ENCODE measurements at regions not wholly inside any gene's neighbourhood (a gene's known extent, or its start where the extent isn't known, plus 50 kb on each side); places are given as distances from the start of the nearest gene placed in this dataset.
A peak's percentile ranks its signal among the peaks of the same experiment; 100 is the strongest.
"Not testable (repeated sequence)": the region's sequence is repeated elsewhere in the genome, so short reads cannot be mapped to it uniquely, and the experiment has no call there.

GRCh38 chrX:46151332-46151731 lies 393.9 kb downstream of the ZNF674 start:
- not testable (repeated sequence) for DNase-seq

DNA sequence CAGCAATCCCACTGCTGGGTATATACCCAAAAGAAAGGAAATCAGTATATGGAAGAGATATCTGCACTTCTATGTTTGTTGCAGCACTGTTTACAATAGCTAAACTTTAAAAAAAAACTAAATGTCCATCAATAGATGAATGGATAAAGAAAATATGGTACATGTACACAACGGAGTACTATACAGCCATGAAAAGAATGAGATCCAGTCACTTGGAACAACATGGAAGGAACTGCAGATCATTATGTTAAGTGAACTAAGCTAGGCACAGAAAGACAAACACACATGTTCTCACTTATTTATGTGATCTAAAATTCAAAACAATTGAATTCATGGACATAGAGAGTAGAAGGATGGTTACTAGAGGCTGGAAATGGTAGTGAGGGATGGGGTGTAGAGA lies 400.7 kb downstream of the ZNF674 start:
- no peak for DNase-seq

- no peak for DNase-seq
Measured at GRCh38 chrX:46140272-46140671, 404.9 kb downstream of the ZNF674 start.

DNA sequence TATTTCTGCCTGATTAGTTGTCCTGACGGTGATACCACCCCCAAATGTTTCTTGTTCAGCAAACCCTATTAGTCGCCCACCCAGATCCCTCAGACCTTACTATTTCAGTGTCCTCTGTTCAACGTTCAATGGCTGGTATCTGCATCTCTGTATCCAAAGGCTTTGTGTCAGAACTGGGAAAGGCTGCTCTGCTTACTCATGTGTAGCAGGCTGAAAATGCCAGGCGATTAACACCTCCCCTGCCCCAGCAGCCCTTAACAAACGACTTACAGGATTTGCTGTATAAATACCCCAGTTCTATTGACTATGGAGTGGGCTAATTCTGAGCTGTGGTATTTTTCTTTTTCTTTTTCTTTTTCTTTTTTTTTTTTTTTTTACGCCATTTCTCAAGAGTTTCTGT lies 415.0 kb downstream of the ZNF674 start:
- no peak for DNase-seq

- peak; percentile 15 for DNase-seq
Measured at GRCh38 chrX:46125111-46125510, 420.1 kb downstream of the ZNF674 start.

GRCh38 chrX:46117234-46117633 lies 428.0 kb downstream of the ZNF674 start:
- no peak for DNase-seq

- DNase-seq: not testable (repeated sequence)
Measured at GRCh38 chrX:46087310-46087709, 457.9 kb downstream of the ZNF674 start.

GRCh38 chrX:46080121-46080520 lies 465.1 kb downstream of the ZNF674 start:
- not testable (repeated sequence) for DNase-seq

- DNase-seq: no peak
Measured at GRCh38 chrX:46072791-46073190, 472.4 kb downstream of the ZNF674 start.

DNA sequence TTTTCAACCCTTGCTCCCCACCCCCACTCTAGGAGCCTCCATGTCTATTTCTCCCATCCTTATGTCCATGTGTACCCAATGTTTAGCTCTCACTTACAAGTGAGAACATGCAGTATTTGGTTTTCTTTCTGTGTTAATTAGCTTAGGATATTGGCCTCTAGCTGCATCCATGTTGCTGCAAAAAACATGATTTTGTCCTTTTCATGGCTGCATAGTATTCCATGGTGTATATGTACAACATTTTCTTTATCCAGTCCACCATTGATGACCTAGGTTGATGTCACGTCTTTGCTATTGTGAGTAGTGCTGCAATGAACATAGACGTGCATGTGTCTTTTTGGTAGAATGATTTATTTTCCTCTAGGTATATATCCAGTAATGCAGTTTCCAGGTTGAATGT lies 472.8 kb downstream of the ZNF674 start:
- no peak for DNase-seq

DNA sequence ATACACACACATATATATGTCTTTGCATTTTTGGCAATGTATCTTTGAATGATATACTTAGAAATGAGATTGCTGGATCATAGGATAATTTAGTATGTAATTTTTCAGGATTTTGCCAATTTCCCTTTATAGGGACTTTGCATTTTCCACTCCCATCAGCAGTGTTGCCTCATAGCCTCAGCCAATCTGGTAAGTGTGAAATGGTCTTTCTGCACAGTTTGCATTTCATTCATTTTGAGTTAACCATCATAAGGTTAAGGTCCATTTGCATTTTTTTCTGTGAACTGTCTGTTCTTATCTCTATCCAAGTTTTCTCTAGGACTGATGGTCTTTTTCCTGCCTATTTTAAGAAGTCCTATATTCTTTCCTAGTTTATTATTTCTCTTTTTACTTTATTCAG lies 474.8 kb downstream of the ZNF674 start:
- DNase-seq: no peak

- DNase-seq: no peak
Measured at GRCh38 chrX:46059316-46059715, 485.9 kb downstream of the ZNF674 start.

GRCh38 chrX:46044486-46044885 lies 500.7 kb downstream of the ZNF674 start:
- no peak for DNase-seq

GRCh38 chrX:46040001-46040400 lies 505.2 kb downstream of the ZNF674 start:
- DNase-seq: no peak

DNA sequence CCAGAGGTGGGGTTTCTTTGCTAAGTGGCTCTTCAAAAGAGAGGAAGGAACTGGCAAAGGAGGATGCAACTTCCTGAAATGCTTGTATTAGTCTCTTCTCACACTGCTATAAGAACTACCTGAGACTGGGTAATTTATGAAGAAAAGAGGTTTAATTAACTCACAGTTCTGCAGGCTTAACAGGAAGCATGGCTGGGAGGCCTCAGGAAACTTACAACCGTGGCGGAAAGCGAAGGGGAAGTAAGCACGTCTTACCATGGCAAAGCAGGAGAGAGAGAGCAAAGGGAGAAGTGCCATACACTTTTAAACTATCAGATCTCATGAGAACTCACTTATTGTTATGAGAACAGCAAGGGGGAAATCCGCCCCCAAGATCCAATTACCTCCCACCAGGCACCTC lies 505.7 kb downstream of the ZNF674 start:
- DNase-seq: no peak

GRCh38 chrX:46036508-46036907 lies 508.7 kb downstream of the ZNF674 start:
- DNase-seq: peak; percentile 34

- no peak for DNase-seq
Measured at GRCh38 chrX:46034868-46035267, 510.4 kb downstream of the ZNF674 start.

DNA sequence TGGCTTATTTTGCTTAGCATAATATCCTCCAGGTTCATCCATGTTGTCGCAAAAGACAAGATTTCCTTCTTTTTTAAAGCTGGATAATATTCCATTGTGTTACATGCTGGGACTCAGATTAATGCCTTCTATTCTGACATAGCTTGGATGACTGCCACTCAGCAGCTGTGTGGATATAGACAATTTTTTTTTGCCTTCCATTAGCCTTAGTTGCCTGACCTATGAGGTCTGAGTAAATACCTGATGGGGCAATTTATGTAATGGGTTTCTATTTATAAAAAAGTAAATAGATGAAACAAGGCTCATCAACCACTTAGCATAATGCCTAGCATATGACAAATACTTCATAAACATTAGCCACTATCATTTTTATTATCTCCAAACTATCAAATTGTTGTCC lies 515.4 kb downstream of the ZNF674 start:
- peak; percentile 1 for DNase-seq

GRCh38 chrX:46016296-46016695 lies 528.9 kb downstream of the ZNF674 start:
- no peak for DNase-seq

GRCh38 chrX:46015653-46016052 lies 529.6 kb downstream of the ZNF674 start:
- no peak for DNase-seq

GRCh38 chrX:45992402-45993123 lies 552.7 kb downstream of the ZNF674 start:
- no peak for DNase-seq

DNA sequence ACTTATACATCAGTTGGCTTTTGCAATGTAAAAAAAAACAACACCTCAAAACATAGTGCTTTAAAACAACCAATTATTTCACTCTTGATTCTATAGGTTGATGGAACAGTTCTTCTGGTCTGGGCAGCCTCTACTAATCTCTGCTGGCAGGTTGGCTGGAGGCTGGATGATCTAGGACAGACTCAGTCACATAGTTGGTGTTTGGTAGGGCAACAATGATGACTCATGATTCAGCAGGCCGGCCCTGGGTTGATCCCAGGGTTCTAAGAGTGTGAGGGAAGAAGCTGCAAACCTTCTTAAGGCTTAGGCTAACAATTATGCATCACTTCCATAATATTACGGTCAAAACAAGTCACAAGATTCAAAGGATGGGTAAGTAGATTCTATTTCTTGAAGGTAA lies 558.2 kb downstream of the ZNF674 start:
- no peak for DNase-seq

- DNase-seq: no peak
Measured at GRCh38 chrX:45986081-45986480, 559.1 kb downstream of the ZNF674 start.

GRCh38 chrX:45982958-45983727 lies 562.1 kb downstream of the ZNF674 start:
- DNase-seq: not testable (repeated sequence)

DNA sequence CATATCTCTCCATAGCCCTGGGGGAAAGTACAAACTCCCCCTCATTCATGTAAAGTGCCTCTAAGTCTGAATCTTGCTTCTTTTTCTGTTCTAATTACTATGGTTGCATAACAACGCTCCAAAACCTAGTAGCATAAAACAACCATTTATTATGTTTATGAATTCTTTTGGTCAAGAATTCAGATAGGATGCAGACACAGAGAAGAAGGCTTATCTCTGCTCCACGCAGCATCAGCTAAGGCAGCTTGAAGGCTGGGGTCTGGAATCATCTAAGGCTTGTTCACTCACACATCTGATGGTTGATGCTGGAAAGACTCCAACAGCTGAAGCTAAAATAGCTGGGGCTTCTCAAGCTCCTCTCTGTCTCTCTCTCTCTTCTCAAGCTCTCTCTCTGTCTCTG lies 564.5 kb downstream of the ZNF674 start:
- no peak for DNase-seq
